Transverse colon (tissue), 3 donors: ENCODE measurements at regions not wholly inside any gene's neighbourhood (a gene's known extent, or its start where the extent isn't known, plus 50 kb on each side); places are given as distances from the start of the nearest gene placed in this dataset.

ENCODE experiments used
- CTCF ChIP-seq, 5 experiments: fragments of 200-600 bp in 3 of 5; fragments of 450-650 bp in 2 of 5; sonication (generic) in 3 of 5; IDR thresholded peaks; 1 replicate in 2 of 5; 2 replicates in 3 of 5; pipeline ENCODE4 v1.5.1; 2016 to 2017; ENCODE audit warnings: antibody characterized with exemption in 5 of 5, inconsistent platforms in 3 of 5, mild to moderate bottlenecking in 2 of 5, moderate library complexity in 1 of 5
- EP300 ChIP-seq: sonication (generic); formaldehyde crosslinking; IDR thresholded peaks from one replicate; pipeline ENCODE4 v1.6.1; 2017; ENCODE audit warnings: antibody characterized with exemption, low read depth
- POLR2A ChIP-seq: fragments of 450-650 bp; IDR thresholded peaks from one replicate; pipeline ENCODE4 v1.6.1; 2016; ENCODE audit warnings: antibody characterized with exemption, mild to moderate bottlenecking, moderate library complexity

- TF ChIP-seq CTCF (IDR thresholded peaks at IDR 0.05) (no peak), EP300 (no peak), POLR2A (no peak)
Observed at GRCh38 chr5:158451993-158452672, 593.2 kb upstream of the CLINT1 start.
